MM.1S (cell line): ENCODE measurements at regions not wholly inside any gene's neighbourhood (a gene's known extent, or its start where the extent isn't known, plus 50 kb on each side); places are given as distances from the start of the nearest gene placed in this dataset.

Experiments
- EZH2 ChIP-seq: fragments of 300-600 bp; sonication (generic); optimal IDR thresholded peaks from 2 replicates; pipeline ENCODE3; 2017; ENCODE audit warnings: low read depth, mild to moderate bottlenecking, antibody characterized with exemption, low read length, mixed read lengths
- EZH2phosphoT487 ChIP-seq: fragments of 300-600 bp; sonication (generic); IDR thresholded peaks from 2 replicates; pipeline ENCODE4 v1.6.1; 2018; ENCODE audit warnings: antibody characterized with exemption, low read length
- TF ChIP-seq, protein P1 (sequence below): fragments of 300-600 bp; sonication (generic); IDR thresholded peaks from 2 replicates; pipeline ENCODE4 v1.5.1; 2016; ENCODE audit warnings: antibody characterized with exemption, low read length, mixed read lengths

DNA sequence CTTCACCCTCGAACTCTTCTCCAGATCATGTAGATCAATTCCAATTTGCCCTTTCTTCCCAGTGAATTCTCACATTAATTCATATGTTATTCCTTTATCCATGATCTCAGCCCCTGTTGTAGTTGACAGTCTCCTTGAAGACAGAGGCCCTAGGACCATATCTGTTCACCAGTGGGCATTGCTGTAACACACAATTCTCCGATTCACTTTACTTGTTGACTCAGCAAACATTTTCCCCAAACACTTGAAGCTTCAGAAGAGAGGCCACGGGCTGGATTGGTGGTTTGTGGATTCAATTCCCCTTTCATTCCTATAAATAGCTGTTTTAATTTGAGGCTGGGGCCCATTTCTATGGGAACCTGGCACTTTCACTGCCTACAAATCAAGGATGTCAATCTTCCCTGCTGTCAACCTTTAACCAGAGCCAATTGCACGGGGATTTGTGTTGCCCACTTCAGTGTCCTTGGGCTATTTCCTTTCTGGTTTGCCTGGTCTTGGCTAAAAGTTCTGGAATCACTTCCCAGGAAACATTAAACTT, 393.0 kb upstream of the KIRREL3 start:
- TF ChIP-seq, protein P1, sequence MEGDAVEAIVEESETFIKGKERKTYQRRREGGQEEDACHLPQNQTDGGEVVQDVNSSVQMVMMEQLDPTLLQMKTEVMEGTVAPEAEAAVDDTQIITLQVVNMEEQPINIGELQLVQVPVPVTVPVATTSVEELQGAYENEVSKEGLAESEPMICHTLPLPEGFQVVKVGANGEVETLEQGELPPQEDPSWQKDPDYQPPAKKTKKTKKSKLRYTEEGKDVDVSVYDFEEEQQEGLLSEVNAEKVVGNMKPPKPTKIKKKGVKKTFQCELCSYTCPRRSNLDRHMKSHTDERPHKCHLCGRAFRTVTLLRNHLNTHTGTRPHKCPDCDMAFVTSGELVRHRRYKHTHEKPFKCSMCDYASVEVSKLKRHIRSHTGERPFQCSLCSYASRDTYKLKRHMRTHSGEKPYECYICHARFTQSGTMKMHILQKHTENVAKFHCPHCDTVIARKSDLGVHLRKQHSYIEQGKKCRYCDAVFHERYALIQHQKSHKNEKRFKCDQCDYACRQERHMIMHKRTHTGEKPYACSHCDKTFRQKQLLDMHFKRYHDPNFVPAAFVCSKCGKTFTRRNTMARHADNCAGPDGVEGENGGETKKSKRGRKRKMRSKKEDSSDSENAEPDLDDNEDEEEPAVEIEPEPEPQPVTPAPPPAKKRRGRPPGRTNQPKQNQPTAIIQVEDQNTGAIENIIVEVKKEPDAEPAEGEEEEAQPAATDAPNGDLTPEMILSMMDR = no peak
- TF ChIP-seq EZH2phosphoT487 = no peak
- no peak for TF ChIP-seq EZH2
